ENCODE measurements at regions not wholly inside any gene's neighbourhood (a gene's known extent, or its start where the extent isn't known, plus 50 kb on each side); places are given as distances from the start of the nearest gene placed in this dataset.

DNA sequence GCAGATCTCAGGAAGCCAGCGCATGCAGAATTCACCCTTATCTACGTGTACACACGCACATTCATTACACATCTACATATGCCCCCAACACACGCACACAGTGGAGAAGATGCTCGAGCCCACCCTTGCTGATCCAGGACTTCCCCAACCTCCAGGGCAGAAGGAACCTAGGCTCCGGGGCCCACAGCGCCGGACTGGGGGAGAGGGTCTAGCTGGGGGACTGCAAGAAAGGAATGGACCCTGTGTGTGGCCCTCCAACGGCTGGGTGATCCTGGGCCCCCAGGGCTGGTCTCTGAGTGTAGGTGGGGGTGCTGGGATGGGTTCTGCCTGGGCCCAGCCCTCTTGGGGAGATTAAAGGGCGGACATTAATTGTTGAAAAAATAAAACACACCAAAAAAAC lies 128.1 kb upstream of the C14orf180 start:
- TF ChIP-seq, protein P1, sequence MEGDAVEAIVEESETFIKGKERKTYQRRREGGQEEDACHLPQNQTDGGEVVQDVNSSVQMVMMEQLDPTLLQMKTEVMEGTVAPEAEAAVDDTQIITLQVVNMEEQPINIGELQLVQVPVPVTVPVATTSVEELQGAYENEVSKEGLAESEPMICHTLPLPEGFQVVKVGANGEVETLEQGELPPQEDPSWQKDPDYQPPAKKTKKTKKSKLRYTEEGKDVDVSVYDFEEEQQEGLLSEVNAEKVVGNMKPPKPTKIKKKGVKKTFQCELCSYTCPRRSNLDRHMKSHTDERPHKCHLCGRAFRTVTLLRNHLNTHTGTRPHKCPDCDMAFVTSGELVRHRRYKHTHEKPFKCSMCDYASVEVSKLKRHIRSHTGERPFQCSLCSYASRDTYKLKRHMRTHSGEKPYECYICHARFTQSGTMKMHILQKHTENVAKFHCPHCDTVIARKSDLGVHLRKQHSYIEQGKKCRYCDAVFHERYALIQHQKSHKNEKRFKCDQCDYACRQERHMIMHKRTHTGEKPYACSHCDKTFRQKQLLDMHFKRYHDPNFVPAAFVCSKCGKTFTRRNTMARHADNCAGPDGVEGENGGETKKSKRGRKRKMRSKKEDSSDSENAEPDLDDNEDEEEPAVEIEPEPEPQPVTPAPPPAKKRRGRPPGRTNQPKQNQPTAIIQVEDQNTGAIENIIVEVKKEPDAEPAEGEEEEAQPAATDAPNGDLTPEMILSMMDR (IDR thresholded peaks at IDR 0.05): no peak
- no peak for TF ChIP-seq POLR2A (IDR thresholded peaks at IDR 0.05)
